ENCODE measurements at regions not wholly inside any gene's neighbourhood (a gene's known extent, or its start where the extent isn't known, plus 50 kb on each side); places are given as distances from the start of the nearest gene placed in this dataset.

DNA sequence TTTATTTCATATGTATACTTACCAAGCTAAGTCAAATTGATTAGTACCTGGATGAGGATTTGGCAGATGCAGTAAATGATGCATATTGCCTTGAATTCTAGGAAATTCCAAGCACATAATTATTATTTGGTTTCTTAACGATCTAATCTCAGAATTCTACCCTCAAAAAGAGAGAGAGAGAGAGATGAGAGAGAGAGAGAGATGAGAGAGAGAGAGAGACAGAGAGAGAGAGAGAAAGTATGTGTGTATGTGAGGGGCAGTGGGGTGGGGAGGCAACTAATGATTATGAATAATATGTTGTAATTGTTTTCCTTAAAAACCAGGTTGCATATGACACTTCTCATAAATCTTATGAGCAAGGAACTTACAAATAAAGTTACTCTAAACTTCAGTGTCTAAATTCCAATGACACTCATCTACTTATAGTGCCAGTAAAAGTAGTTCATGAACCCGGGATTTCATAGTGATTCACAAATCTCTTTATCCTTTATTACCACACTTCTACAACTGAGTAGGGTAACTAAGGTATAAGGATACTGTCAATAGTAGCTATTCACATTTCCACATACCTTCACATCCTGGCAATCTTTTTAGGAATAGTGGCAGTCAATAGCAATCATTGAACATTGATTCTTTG is 60.5 kb upstream of the EDIL3 start:
- no peaks in the 10 kb centered on the region for H3K79me2 ChIP-seq (ENCODE audit: control insufficient read depth, insufficient read depth, low read length)
- SMC1A ChIA-PET (ENCODE audit: uncharacterized antibody, unreplicated experiment) = no interaction called here
- POLR2A ChIA-PET = no interaction called here

DNA sequence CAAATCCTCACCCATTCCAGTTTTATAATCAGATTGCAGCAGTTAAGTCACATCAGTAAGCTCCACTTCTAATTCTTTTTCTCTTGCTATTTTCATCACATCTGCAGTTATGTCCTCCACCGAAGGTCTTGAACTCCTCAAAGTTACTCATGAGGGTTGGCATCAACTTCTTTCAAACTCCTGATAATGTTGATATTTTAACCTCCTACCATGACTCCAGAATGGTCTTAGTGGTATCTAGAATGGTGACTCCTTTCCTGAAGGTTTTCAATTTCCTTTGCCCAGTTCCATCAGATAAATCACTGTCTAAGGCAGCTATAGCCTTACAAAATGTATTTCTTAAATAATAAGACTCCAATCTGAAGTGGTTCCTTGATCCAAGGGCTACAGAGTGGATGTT is 53.8 kb upstream of the EDIL3 start:
- Histone ChIP-seq H3K36me3 (ENCODE audit: control insufficient read depth in 2 of 2, insufficient read depth in 2 of 2, low read length in 1 of 2) (no peaks in the 10 kb centered on the region), H3K27ac (ENCODE audit: control insufficient read depth, insufficient read depth) (no peak overlapping the region), H3K9me3 (replicated peaks; ENCODE audit: control insufficient read depth, insufficient read depth, low read length) (no peaks in the 10 kb centered on the region), H3K4me3 (no peak overlapping the region), H2AFZ (ENCODE audit: control insufficient read depth, low read depth, low read length) (no peak overlapping the region), H3K9ac (ENCODE audit: control insufficient read depth, insufficient read depth, low read length) (no peak overlapping the region), H3K79me2 (ENCODE audit: control insufficient read depth, insufficient read depth, low read length) (no peaks in the 10 kb centered on the region), H3K4me1 (ENCODE audit: control insufficient read depth, insufficient read depth, low read length) (no peaks in the 10 kb centered on the region), H3K27me3 (replicated peaks in 1 of 2; ENCODE audit: control insufficient read depth in 2 of 2, insufficient read depth in 2 of 2, low read length in 1 of 2) (no peaks in the 10 kb centered on the region), H3K4me2 (ENCODE audit: control insufficient read depth, insufficient read depth) (no peak overlapping the region), H4K20me1 (ENCODE audit: control insufficient read depth, insufficient read depth) (no peaks in the 10 kb centered on the region)
- ATAC-seq = no peak
- WGBS (ENCODE audit: insufficient coverage, insufficient replicate concordance, low lambda C conversion rate, missing lambda C conversion rate) = 38% methylated on average over 1 of the region's 1 CpG
- RAD21 ChIA-PET (ENCODE audit: unreplicated experiment) = no interaction called here
- FAIRE-seq = no peak
- DNase-seq (ENCODE audit: low read depth, low spot score) = no peak
- SMC1A ChIA-PET (ENCODE audit: uncharacterized antibody, unreplicated experiment) = no interaction called here
- in situ Hi-C loops (cut with MboI) = no loop called here
- intact Hi-C loops (cut with micrococcal nuclease; ENCODE audit: unreplicated experiment) = no loop called here
- BruUV-seq (replicated peaks) = no TSS peak
- CTCF ChIA-PET = no interaction called here
- POLR2A ChIA-PET = no interaction called here
- no peak for TF ChIP-seq MYC (IDR thresholded peaks at IDR 0.05; ENCODE audit: insufficient read depth, insufficient read length, insufficient replicate concordance, low read length, severe bottlenecking)
- no peak for TF ChIP-seq WRNIP1 (IDR thresholded peaks at IDR 0.05; ENCODE audit: borderline replicate concordance, low read depth, low read length)
- TF ChIP-seq ZNF24 (IDR thresholded peaks at IDR 0.05) = no peak
- no peak for TF ChIP-seq HDAC6 (IDR thresholded peaks at IDR 0.05; ENCODE audit: unreplicated experiment)
- TF ChIP-seq ZBED1 (IDR thresholded peaks at IDR 0.05; ENCODE audit: borderline replicate concordance) = no peak
- TF ChIP-seq TAF1 (IDR thresholded peaks at IDR 0.05; ENCODE audit: borderline replicate concordance, low read depth, low read length) = no peak
- no peak for TF ChIP-seq REST (IDR thresholded peaks at IDR 0.05; ENCODE audit: low read depth, low read length)

More for the DNA sequence above, 60.5 kb upstream of the EDIL3 start:
- intact Hi-C loops (cut with micrococcal nuclease; ENCODE audit: unreplicated experiment) = no loop called here
- ATAC-seq = no peak
- TF ChIP-seq, protein P1, sequence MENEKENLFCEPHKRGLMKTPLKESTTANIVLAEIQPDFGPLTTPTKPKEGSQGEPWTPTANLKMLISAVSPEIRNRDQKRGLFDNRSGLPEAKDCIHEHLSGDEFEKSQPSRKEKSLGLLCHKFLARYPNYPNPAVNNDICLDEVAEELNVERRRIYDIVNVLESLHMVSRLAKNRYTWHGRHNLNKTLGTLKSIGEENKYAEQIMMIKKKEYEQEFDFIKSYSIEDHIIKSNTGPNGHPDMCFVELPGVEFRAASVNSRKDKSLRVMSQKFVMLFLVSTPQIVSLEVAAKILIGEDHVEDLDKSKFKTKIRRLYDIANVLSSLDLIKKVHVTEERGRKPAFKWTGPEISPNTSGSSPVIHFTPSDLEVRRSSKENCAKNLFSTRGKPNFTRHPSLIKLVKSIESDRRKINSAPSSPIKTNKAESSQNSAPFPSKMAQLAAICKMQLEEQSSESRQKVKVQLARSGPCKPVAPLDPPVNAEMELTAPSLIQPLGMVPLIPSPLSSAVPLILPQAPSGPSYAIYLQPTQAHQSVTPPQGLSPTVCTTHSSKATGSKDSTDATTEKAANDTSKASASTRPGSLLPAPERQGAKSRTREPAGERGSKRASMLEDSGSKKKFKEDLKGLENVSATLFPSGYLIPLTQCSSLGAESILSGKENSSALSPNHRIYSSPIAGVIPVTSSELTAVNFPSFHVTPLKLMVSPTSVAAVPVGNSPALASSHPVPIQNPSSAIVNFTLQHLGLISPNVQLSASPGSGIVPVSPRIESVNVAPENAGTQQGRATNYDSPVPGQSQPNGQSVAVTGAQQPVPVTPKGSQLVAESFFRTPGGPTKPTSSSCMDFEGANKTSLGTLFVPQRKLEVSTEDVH (IDR thresholded peaks at IDR 0.05; ENCODE audit: low read depth, partially characterized antibody) = no peak
- TF ChIP-seq IRF4 (IDR thresholded peaks at IDR 0.05; ENCODE audit: low read depth, low read length) (no peak), CBX5 (IDR thresholded peaks at IDR 0.05; ENCODE audit: low read depth) (no peak), ZSCAN29 (IDR thresholded peaks at IDR 0.05) (no peak)
- no peaks in the 10 kb centered on the region for H3K36me3 ChIP-seq (ENCODE audit: control insufficient read depth in 2 of 2, insufficient read depth in 2 of 2, low read length in 1 of 2)
- H3K9ac ChIP-seq (ENCODE audit: control insufficient read depth, insufficient read depth, low read length) = no peak overlapping the region
- no peak overlapping the region for H3K4me3 ChIP-seq
- in situ Hi-C loops (cut with MboI) = no loop called here
- WGBS (ENCODE audit: insufficient coverage, insufficient replicate concordance, low lambda C conversion rate, missing lambda C conversion rate) = 3% methylated on average over 2 of the region's 2 CpGs
- FAIRE-seq = no peak
- no peak overlapping the region for H3K4me2 ChIP-seq (ENCODE audit: control insufficient read depth, insufficient read depth)
- ChIA-PET RAD21 (ENCODE audit: unreplicated experiment) (no interaction called here), CTCF (no interaction called here)
- H3K4me1 ChIP-seq (ENCODE audit: control insufficient read depth, insufficient read depth, low read length) = no peaks in the 10 kb centered on the region
- H3K27ac ChIP-seq (ENCODE audit: control insufficient read depth, insufficient read depth) = no peak overlapping the region
- no TSS peak for BruUV-seq (replicated peaks)
- no peaks in the 10 kb centered on the region for H3K27me3 ChIP-seq (replicated peaks in 1 of 2; ENCODE audit: control insufficient read depth in 2 of 2, insufficient read depth in 2 of 2, low read length in 1 of 2)
- H3K9me3 ChIP-seq (replicated peaks; ENCODE audit: control insufficient read depth, insufficient read depth, low read length) = no peaks in the 10 kb centered on the region
- no peaks in the 10 kb centered on the region for H4K20me1 ChIP-seq (ENCODE audit: control insufficient read depth, insufficient read depth)
- no peak overlapping the region for H2AFZ ChIP-seq (ENCODE audit: control insufficient read depth, low read depth, low read length)
- DNase-seq (ENCODE audit: low read depth, low spot score) = no peak
